HG02885 (cell line): ENCODE measurements at regions not wholly inside any gene's neighbourhood (a gene's known extent, or its start where the extent isn't known, plus 50 kb on each side); places are given as distances from the start of the nearest gene placed in this dataset.
"Not testable (repeated sequence)": the region's sequence is repeated elsewhere in the genome, so short reads cannot be mapped to it uniquely, and the experiment has no call there.

Source experiments
- ATAC-seq: cut with Tn5 transposase; IDR thresholded peaks from one replicate; pipeline ENCODE4 v1.9.1; 2021; ENCODE audit warnings: mild to moderate bottlenecking; ENCODE audit not compliant: unreplicated experiment, poor library complexity

DNA sequence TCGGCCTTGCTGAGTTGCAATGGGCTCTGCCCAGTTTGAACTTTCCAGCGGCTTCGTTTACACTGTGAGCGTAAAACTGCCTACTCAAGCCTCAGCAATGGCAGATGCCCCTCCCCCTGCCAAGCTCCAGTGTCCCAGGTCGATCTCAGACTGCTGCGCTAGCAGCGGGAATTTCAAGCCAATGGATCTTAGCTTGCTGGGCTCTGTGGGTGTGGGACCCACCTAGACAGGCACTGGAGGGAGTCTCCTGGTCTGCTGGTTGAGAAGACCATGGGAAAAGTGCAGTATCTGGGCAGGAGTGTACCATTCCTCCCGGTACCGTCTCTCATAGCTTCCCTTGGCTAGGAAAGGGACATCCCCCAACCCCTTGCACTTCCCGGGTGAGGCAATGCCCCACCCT lies 88.2 kb downstream of the KLHL28 start:
- ATAC-seq, result no peak

- ATAC-seq, result no peak
Measured at GRCh38 chr14:44866770-44867169, 95.0 kb downstream of the KLHL28 start.

DNA sequence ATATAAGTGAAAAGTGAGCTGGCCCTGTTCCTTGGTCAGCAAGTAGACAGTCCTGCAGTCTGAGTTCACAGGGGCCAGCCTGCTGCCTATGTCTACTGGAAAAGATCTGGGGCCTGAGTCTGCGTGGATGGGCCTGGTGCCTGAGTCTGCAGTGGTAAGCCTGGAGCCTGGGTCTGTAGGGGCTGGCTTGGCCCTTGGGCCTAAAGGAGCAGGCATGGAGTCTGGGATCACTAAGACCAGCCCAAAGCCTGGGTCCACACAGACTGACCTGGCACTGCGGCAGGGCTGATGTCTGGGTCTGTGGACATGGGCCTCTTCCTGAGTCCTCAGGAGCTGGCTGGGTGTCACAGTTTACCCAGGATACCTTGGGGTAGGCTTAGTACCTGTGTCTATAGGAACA lies 95.4 kb downstream of the KLHL28 start:
- no peak for ATAC-seq

GRCh38 chr14:44863271-44863670 lies 98.5 kb downstream of the KLHL28 start:
- no peak for ATAC-seq

GRCh38 chr14:44854114-44854513 lies 107.6 kb downstream of the KLHL28 start:
- no peak for ATAC-seq

- no peak for ATAC-seq
Measured at GRCh38 chr14:44847526-44848309, 114.0 kb downstream of the KLHL28 start.

DNA sequence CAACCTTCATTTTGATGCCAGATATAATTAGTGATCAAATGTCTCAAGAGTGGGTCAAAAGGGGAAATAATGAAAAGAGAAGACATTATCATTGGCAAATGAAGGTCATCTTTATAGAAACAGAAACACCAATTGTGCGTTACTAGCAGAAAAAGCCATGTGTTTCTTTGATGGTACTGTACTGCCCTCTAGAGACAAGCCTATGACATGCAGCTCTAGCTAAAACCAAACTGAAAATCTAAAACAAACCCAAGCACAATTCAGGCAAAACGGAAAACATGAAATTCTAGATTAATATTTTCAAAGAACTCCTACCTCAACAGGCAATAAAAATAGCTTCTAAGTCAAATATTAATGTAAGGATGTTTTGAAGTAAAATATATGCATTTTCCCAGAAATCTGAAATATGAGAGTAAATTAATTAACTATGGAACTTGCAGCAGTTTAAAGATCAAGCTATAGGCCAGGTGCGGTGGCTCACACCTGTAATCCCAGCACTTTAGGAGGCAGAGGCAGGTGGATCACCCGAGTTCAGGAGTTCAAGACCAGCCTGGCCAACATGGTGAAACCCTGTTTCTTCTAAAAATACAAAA lies 115.4 kb downstream of the KLHL28 start:
- peak; percentile 77 for ATAC-seq

DNA sequence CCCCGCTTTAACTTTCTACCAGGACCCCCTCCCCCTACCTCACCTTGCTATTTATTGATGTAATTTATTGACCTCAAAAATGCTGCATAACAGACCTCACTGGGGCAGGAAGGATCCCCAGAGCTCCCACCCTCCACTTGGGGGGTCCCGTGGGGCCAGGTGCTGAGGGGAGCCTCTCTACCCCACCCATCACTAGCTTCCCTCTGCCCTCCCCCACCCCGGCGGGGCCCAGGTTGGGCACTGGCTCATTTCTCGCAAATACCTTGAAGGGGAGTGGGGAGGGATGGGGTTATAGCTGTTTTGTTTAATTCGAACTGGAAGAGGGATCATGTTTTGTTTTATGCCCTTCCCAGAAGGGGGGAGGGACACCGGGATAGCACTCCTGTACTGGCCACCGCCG lies 125.8 kb downstream of the KLHL28 start:
- not testable (repeated sequence) for ATAC-seq

DNA sequence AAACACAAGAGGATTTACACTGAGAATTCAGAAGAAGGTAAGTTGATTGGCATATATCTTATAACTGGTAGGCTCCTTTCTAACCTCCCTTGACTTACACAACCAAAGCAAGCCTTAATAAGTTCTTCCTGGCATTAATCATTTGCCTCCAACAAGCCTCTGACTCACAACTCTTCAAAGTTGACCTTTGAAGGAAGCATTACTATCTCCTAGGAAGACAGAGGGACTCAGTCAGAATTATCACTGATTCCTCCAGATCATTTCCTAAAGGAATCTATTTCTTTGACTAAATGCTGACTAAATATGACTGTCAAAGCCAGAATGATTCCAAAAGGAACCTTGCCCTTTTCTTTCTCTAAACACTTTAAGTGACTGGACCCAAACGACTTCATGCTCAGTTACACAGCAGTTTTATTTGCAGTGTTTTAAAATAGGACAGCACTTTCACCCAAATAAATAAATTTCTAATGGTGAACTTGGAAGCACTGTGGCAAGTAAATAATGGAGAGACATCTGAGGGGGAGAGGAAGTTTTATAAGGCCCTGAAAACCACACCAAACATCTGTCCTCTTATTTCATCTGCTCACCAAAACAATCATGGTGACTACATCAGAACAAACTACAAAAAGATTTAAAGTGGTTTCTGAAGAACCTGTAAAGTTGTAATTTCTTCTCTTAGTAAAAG lies 128.2 kb downstream of the KLHL28 start:
- ATAC-seq, result no peak

GRCh38 chr14:44830371-44830770 lies 131.4 kb downstream of the KLHL28 start:
- ATAC-seq, result no peak

GRCh38 chr14:44829021-44829420 lies 132.7 kb downstream of the KLHL28 start:
- no peak for ATAC-seq

DNA sequence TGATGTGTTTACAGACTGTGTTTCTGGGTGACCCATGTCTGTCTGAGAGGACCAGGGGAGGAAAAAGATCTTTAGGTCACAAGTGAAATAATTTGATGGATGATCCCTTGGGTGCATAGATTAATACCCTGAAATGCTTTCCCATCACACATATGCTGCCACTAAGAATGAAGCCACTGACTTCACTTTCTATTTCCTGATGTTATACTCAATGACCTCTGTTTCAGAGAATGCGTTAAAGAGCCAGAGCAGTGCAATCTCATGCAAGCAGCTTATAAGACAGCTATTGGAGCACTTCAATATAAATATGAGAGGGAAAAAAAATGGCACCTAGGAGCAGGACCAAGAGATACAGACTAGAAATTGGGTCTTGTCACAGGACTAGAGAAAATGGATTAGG lies 133.7 kb downstream of the KLHL28 start:
- ATAC-seq, result no peak

GRCh38 chr14:44820230-44820964 lies 141.3 kb downstream of the KLHL28 start:
- no peak for ATAC-seq

- ATAC-seq, result no peak
Measured at GRCh38 chr14:44814196-44814595, 147.6 kb downstream of the KLHL28 start.

DNA sequence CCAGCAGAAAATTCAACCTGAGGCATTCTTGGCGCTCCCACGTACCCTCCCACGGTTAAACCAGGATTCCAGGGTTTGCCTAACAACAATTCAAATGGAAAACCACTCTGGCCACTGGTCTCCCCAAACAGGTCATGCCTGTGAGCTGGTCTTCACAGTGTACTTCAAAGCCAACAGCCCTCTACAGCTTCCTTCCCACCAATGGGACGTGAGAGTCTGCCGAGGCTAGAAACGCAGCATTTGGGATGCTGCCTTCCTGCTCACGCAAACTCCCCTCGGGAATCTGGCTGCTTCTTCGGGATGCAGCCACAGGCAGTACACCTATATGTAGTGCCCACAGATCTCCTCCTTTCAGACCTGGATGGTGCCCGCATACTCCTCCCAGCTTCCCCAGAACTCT lies 149.1 kb downstream of the KLHL28 start:
- no peak for ATAC-seq

GRCh38 chr14:44804391-44804790 lies 157.4 kb downstream of the KLHL28 start:
- ATAC-seq, result no peak

- ATAC-seq, result peak; percentile 86
Measured at GRCh38 chr14:44803239-44803905, 158.4 kb downstream of the KLHL28 start.

DNA sequence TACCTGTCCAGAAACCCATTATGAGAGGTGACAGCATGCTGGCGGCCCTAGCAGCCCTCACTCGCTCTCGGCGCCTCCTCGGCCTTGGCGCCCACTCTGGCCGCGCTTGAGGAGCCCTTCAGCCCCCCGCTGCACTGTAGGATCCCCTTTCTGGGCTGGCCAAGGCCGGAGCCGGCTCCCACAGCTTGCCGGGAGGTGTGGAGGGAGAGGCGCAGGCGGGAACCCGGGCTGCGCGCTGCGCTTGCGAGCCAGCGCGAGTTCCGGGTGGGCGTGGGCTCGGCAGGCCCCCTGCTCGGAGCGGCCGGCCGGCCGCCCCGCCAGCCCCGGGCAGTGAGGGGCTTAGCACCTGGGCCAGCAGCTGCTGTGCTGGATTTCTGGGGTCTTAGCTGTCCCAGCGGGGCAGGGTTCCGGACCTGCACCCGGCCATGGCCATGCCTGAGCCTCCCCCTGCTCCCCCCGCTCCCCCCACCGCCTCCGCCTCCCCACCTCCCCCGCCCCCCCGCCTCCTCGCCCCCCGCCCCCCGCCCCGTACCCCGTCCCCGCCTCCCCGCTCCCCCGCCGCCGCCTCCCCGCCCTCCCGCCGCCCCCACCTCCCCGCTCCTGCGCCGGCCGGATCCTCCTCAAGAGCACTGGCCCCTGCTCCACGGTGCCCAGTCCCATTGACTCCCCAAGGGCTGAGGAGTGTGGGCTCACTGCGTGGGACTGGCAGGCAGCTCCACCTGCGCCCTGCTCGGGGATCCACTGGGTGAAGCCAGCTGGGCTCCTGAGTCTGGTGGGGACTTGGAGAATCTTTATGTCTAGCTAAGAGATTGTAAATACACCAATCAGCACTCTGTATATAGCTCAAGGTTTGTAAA lies 163.1 kb downstream of the KLHL28 start:
- ATAC-seq, result no peak

DNA sequence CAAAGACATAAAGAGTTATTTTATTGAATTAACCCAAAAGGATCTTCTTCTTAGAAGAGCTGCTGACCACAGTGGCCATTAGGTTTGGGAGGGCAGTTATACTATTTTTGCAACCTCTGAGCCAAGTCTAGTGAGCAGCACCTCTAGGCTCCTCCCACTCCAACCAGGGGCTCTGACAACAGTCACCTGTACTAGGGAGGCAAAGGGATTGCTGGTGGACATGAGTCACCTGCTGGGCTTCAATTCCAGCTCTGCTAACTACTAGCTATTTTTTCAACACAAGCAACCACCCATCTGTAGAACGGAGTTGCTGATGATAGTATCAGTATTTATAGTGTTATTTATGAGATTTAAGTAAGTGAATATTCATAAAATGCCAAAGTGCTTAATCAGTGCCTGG lies 166.0 kb downstream of the KLHL28 start:
- no peak for ATAC-seq
